GM12878 (cell line): ENCODE measurements at regions not wholly inside any gene's neighbourhood (a gene's known extent, or its start where the extent isn't known, plus 50 kb on each side); places are given as distances from the start of the nearest gene placed in this dataset.

Experiments used
- ATAC-seq: fragments of 200-7000 bp; cut with Tn5 transposase; 3 replicates; pipeline ENCODE4 v1.9.1; 2020; ENCODE audit warnings: mild to moderate bottlenecking, moderate library complexity
- BruUV-seq: library from RNA; stranded (reverse); fragments of 400-500 nt; replicated peaks from 2 replicates; lab custom pipeline; 2021; lab: Mats Ljungman, UMichigan
- CTCF ChIA-PET: fragments of 300-600 bp; sonication (Branson Sonifier 250); formaldehyde crosslinking; extraction: SDS; loops from one replicate; lab custom pipeline; 2021; ENCODE audit warnings: inconsistent platforms; lab: Yijun Ruan, JAX
- POLR2A ChIA-PET: fragments of 350-600 bp; formaldehyde crosslinking; extraction: SDS; loops from one replicate; lab custom pipeline; 2021; ENCODE audit warnings: inconsistent platforms; lab: Charles Lee
- RAD21 ChIA-PET: fragments of 300-600 bp; sonication (Branson Sonifier 250); formaldehyde crosslinking; loops from one replicate; lab custom pipeline; 2023; ENCODE audit warnings: antibody characterized with exemption; ENCODE audit not compliant: unreplicated experiment; lab: Charles Lee
- SMC1A ChIA-PET: fragments of 300-600 bp; sonication (Branson Sonifier 250); formaldehyde crosslinking; loops from one replicate; lab custom pipeline; 2023; ENCODE audit not compliant: unreplicated experiment, uncharacterized antibody; lab: Charles Lee
- DNase-seq: peaks from one replicate; pipeline ENCODE4 v3.0.0-alpha.2; 2011; ENCODE audit warnings: low read depth, low spot score
- FAIRE-seq: peaks from 3 replicates; lab custom pipeline; 2011; peaks lifted over from hg19 to GRCh38; lab: Jason Lieb, UNC
- H2AFZ ChIP-seq: 2 replicates; pipeline ENCODE4 v1.6.0; 2011; ENCODE audit warnings: low read depth, low read length, control low read depth; ENCODE audit not compliant: control insufficient read depth
- H3K27ac ChIP-seq: 2 replicates; pipeline ENCODE4 v1.5.1; 2011; ENCODE audit warnings: control low read depth; ENCODE audit not compliant: control insufficient read depth, insufficient read depth
- H3K27me3 ChIP-seq, 2 experiments: replicated peaks in 1 of 2; 2 replicates each; pipeline versions ENCODE4 v1.6.0 to v1.6.1; 2011; ENCODE audit warnings: low read length in 1 of 2; ENCODE audit not compliant: control insufficient read depth in 2 of 2, insufficient read depth in 2 of 2
- H3K36me3 ChIP-seq, 2 experiments: 2 replicates each; pipeline ENCODE4 v1.5.1; 2011; ENCODE audit warnings: low read length in 1 of 2; ENCODE audit not compliant: control insufficient read depth in 2 of 2, insufficient read depth in 2 of 2
- H3K4me1 ChIP-seq: 2 replicates; pipeline ENCODE4 v1.6.1; 2011; ENCODE audit warnings: mild to moderate bottlenecking, low read length, moderate library complexity, mixed read lengths; ENCODE audit not compliant: control insufficient read depth, insufficient read depth
- H3K4me2 ChIP-seq: 2 replicates; pipeline ENCODE4 v1.6.0; 2011; ENCODE audit warnings: control low read depth; ENCODE audit not compliant: control insufficient read depth, insufficient read depth
- H3K4me3 ChIP-seq: fragments of 200-600 bp; sonication (generic); 2 replicates; pipeline ENCODE4 v1.5.1; 2016
- H3K79me2 ChIP-seq: 2 replicates; pipeline ENCODE4 v1.6.0; 2011; ENCODE audit warnings: low read length; ENCODE audit not compliant: control insufficient read depth, insufficient read depth
- H3K9ac ChIP-seq: 2 replicates; pipeline ENCODE4 v1.8.0; 2011; ENCODE audit warnings: low read length, control low read depth, mixed read lengths; ENCODE audit not compliant: control insufficient read depth, insufficient read depth
- H3K9me3 ChIP-seq: replicated peaks from 3 replicates; pipeline ENCODE4 v1.5.1; 2011; ENCODE audit warnings: mild to moderate bottlenecking, low read length; ENCODE audit not compliant: control insufficient read depth, insufficient read depth
- H4K20me1 ChIP-seq: 2 replicates; pipeline ENCODE4 v1.6.0; 2011; ENCODE audit not compliant: control insufficient read depth, insufficient read depth
- ATF7 ChIP-seq: fragments of 450-650 bp; IDR thresholded peaks from 2 replicates; pipeline ENCODE4 v1.6.1; 2016; ENCODE audit warnings: low read depth, mild to moderate bottlenecking
- BCLAF1 ChIP-seq: fragments of 450-650 bp; IDR thresholded peaks from 2 replicates; pipeline ENCODE4 v1.6.1; 2017; ENCODE audit warnings: antibody characterized with exemption, mild to moderate bottlenecking, moderate library complexity
- BHLHE40 ChIP-seq, 2 experiments: fragments of 450-650 bp in 1 of 2; IDR thresholded peaks; 2 replicates each; pipeline ENCODE4 v1.6.1; 2011 to 2017; ENCODE audit warnings: low read depth in 2 of 2, borderline replicate concordance in 1 of 2, improper control_type of control experiment in 1 of 2, low read length in 1 of 2, mild to moderate bottlenecking in 1 of 2
- EED ChIP-seq: sonication (generic); IDR thresholded peaks from 2 replicates; pipeline ENCODE4 v1.6.1; 2016; ENCODE audit warnings: antibody characterized with exemption, low read depth
- ESRRA ChIP-seq: IDR thresholded peaks from 2 replicates; pipeline ENCODE4 v1.6.1; 2012; ENCODE audit warnings: mild to moderate bottlenecking, low read length, improper control_type of control experiment
- ETV6 ChIP-seq, 2 experiments: fragments of 450-650 bp in 1 of 2; IDR thresholded peaks in 1 of 2; conservative IDR thresholded peaks in 1 of 2; 2 replicates each; pipeline ENCODE4 v1.6.1; 2014; ENCODE audit warnings: antibody characterized with exemption in 1 of 2, borderline replicate concordance in 1 of 2, low read depth in 1 of 2, mild to moderate bottlenecking in 1 of 2, moderate library complexity in 1 of 2
- IKZF2 ChIP-seq, 2 experiments: fragments of 450-650 bp; IDR thresholded peaks; 2 replicates each; pipeline ENCODE4 v1.6.1; 2017; ENCODE audit warnings: mild to moderate bottlenecking in 2 of 2, moderate library complexity in 2 of 2
- KAT2A ChIP-seq: conservative IDR thresholded peaks from 2 replicates; pipeline ENCODE4 v1.6.1; 2011; ENCODE audit warnings: low read depth, low read length; ENCODE audit not compliant: control insufficient read depth
- NR2F1 ChIP-seq: fragments of 450-650 bp; conservative IDR thresholded peaks from 2 replicates; pipeline ENCODE4 v1.6.1; 2017; ENCODE audit warnings: mild to moderate bottlenecking
- POLR2AphosphoS5 ChIP-seq: IDR thresholded peaks from 2 replicates; pipeline ENCODE4 v1.6.1; 2011; ENCODE audit warnings: mild to moderate bottlenecking, low read length, inconsistent platforms
- RB1 ChIP-seq: fragments of 450-650 bp; formaldehyde crosslinking; IDR thresholded peaks from 2 replicates; pipeline ENCODE4 v1.6.1; 2017; ENCODE audit warnings: mild to moderate bottlenecking, borderline replicate concordance
- RCOR1 ChIP-seq: conservative IDR thresholded peaks from 2 replicates; pipeline ENCODE4 v1.6.1; 2012; ENCODE audit warnings: low read depth, low read length, improper control_type of control experiment
- RELA ChIP-seq: fragments of 450-650 bp; IDR thresholded peaks from 2 replicates; pipeline ENCODE4 v1.8.0; 2014; ENCODE audit warnings: borderline replicate concordance; ENCODE audit not compliant: partially characterized antibody
- SMAD1 ChIP-seq: fragments of 450-650 bp; IDR thresholded peaks from 2 replicates; pipeline ENCODE4 v1.6.1; 2018; ENCODE audit warnings: mild to moderate bottlenecking, low read depth; ENCODE audit not compliant: partially characterized antibody
- STAT1 ChIP-seq: fragments of 450-650 bp; conservative IDR thresholded peaks from 2 replicates; pipeline ENCODE4 v1.6.1; 2014; ENCODE audit warnings: antibody characterized with exemption, mild to moderate bottlenecking
- USF1 ChIP-seq: IDR thresholded peaks from 2 replicates; pipeline ENCODE4 v1.6.1; 2011; ENCODE audit warnings: borderline replicate concordance, low read depth, mild to moderate bottlenecking, moderate library complexity, mixed read lengths, low read length; ENCODE audit not compliant: insufficient read depth; ENCODE audit errors: extremely low read length
- ZBTB40 ChIP-seq: fragments of 450-650 bp; IDR thresholded peaks from 2 replicates; pipeline ENCODE4 v1.6.1; 2016; ENCODE audit warnings: mild to moderate bottlenecking, moderate library complexity, borderline replicate concordance
- ZNF24 ChIP-seq: fragments of 450-650 bp; IDR thresholded peaks from 2 replicates; pipeline ENCODE4 v1.6.1; 2017; ENCODE audit warnings: antibody characterized with exemption, mild to moderate bottlenecking
- ZNF622 ChIP-seq: fragments of 450-650 bp; IDR thresholded peaks from 2 replicates; pipeline ENCODE4 v1.6.1; 2017; ENCODE audit warnings: mild to moderate bottlenecking, inconsistent platforms
- WGBS: methylation state at CpG from one replicate; pipeline ENCODE4 v1.1.6; 2016; ENCODE audit warnings: low lambda C conversion rate; ENCODE audit not compliant: insufficient replicate concordance, insufficient coverage; ENCODE audit errors: missing lambda C conversion rate; 5-methylcytosine and 5-hydroxymethylcytosine counted together
- in situ Hi-C: fragments of 300-500 bp; cut with MboI; formaldehyde crosslinking; loops from 9 replicates; pipeline ENCODE4 v1.14.3; 2018; ENCODE audit warnings: mixed read lengths
- intact Hi-C: fragments of 100-400 bp; cut with micrococcal nuclease; formaldehyde crosslinking; loops from one replicate; pipeline ENCODE4 v1.14.2; 2022; ENCODE audit not compliant: unreplicated experiment

- no peak for DNase-seq
- in situ Hi-C loops: no loop called here
- Histone ChIP-seq H3K4me1 (no peaks in the 10 kb centered on the region), H3K27ac (no peak overlapping the region), H3K36me3 (no peaks in the 10 kb centered on the region), H3K79me2 (no peaks in the 10 kb centered on the region)
- RAD21 ChIA-PET: no interaction called here
- WGBS: 0% methylated on average over 2 of the region's 2 CpGs
- no peak for FAIRE-seq
- CTCF ChIA-PET: interaction anchor here (3.6 kb wide), 1 partner anchor 9 kb away, joined by 13 read pairs; no protein-coding TSS in a partner anchor
- TF ChIP-seq NR2F1 (no peak), ZBTB40 (no peak), STAT1 (no peak), SMAD1 (no peak), BCLAF1 (no peak), POLR2AphosphoS5 (no peak), ZNF24 (no peak), KAT2A (no peak), RB1 (no peak), RCOR1 (no peak), BHLHE40 (IDR thresholded peaks at IDR 0.05; ENCODE audit: borderline replicate concordance in 1 of 2, low read depth in 2 of 2, low read length in 1 of 2) (no peak), ETV6 (conservative IDR thresholded peaks at IDR 0.05 in 1 of 2, IDR thresholded peaks at IDR 0.05 in 1 of 2; ENCODE audit: borderline replicate concordance in 1 of 2, low read depth in 1 of 2) (no peak), ATF7 (no peak), ZNF622 (no peak), IKZF2 (IDR thresholded peaks at IDR 0.05) (no peak), ESRRA (no peak), EED (no peak), USF1 (no peak), RELA (no peak)
- TF ChIP-seq, all 136 proteins: peak for 0
- H3K9me3 ChIP-seq: no peaks in the 10 kb centered on the region
- no peaks in the 10 kb centered on the region for H4K20me1 ChIP-seq
- H3K27me3 ChIP-seq: no peaks in the 10 kb centered on the region; a peak in 1 of 4 replicates
- no peak overlapping the region for H3K4me2 ChIP-seq
- ChIA-PET SMC1A (no interaction called here), POLR2A (no interaction called here)
- no peak overlapping the region for H3K4me3 ChIP-seq
- no peak overlapping the region for H2AFZ ChIP-seq
- intact Hi-C loops: no loop called here
- no TSS peak for BruUV-seq
- no peak for ATAC-seq
- H3K9ac ChIP-seq: no peak overlapping the region
Measured at GRCh38 chr10:52654201-52654600, 118.4 kb downstream of the MBL2 start.
